Kidney (tissue), 13 donors: ENCODE measurements at regions not wholly inside any gene's neighbourhood (a gene's known extent, or its start where the extent isn't known, plus 50 kb on each side); places are given as distances from the start of the nearest gene placed in this dataset.
"Not testable (repeated sequence)": the region's sequence is repeated elsewhere in the genome, so short reads cannot be mapped to it uniquely, and the experiment has no call there.

ENCODE experiments used
- DNase-seq, 5 donors: peaks; one replicate each; pipeline ENCODE4 v3.0.0-alpha.2; 2013 to 2020
- FAIRE-seq: peaks from 2 replicates; lab custom pipeline; 2012; peaks lifted over from hg19 to GRCh38; lab: Jason Lieb, UNC
- H3K27ac ChIP-seq, 2 donors: one replicate each; pipeline ENCODE4 v1.7.0; 2013; ENCODE audit warnings: low read depth in 2 of 2, low read length in 2 of 2, inconsistent platforms in 1 of 2
- H3K27me3 ChIP-seq: one replicate; pipeline ENCODE4 v1.7.1; 2013; ENCODE audit warnings: low read length, inconsistent platforms; ENCODE audit not compliant: control insufficient read depth, insufficient read depth
- H3K36me3 ChIP-seq, 3 donors: one replicate each; pipeline versions ENCODE4 v1.7.0 to v1.7.1; 2013; ENCODE audit warnings: low read length in 3 of 3, control low read depth in 1 of 3, inconsistent platforms in 1 of 3; ENCODE audit not compliant: insufficient read depth in 3 of 3, control insufficient read depth in 2 of 3
- H3K4me1 ChIP-seq, 3 donors: one replicate each; pipeline versions ENCODE4 v1.7.0 to v1.7.1; 2013; ENCODE audit warnings: low read length in 3 of 3, inconsistent platforms in 1 of 3, low read depth in 1 of 3; ENCODE audit not compliant: control insufficient read depth in 2 of 3, insufficient read depth in 2 of 3
- H3K4me3 ChIP-seq, 3 donors: one replicate each; pipeline versions ENCODE4 v1.7.0 to v1.8.1; 2013; ENCODE audit warnings: low read length in 3 of 3, control low read depth in 1 of 3, inconsistent platforms in 1 of 3
- H3K9ac ChIP-seq, 3 donors: one replicate each; pipeline versions ENCODE4 v1.7.0 to v1.7.1; 2013; ENCODE audit warnings: low read length in 3 of 3, control low read depth in 1 of 3, inconsistent platforms in 1 of 3
- H3K9me3 ChIP-seq, 3 donors: one replicate each; pipeline versions ENCODE4 v1.7.0 to v1.7.1; 2013; ENCODE audit warnings: low read length in 3 of 3, control low read depth in 1 of 3, inconsistent platforms in 1 of 3; ENCODE audit not compliant: control insufficient read depth in 2 of 3, insufficient read depth in 1 of 3
- CTCF ChIP-seq: IDR thresholded peaks from 3 replicates; pipeline ENCODE4 v1.5.1; 2012; ENCODE audit warnings: mild to moderate bottlenecking, moderate library complexity, borderline replicate concordance; ENCODE audit not compliant: insufficient read depth; ENCODE audit errors: extremely low read depth
- intact Hi-C: fragments of 100-400 bp; cut with DNase I; formaldehyde crosslinking; loops from one replicate; pipeline ENCODE4 v1.11.1; 2022
- donor health status: control.
- donor health status: control.
- donor health status: control.
- donor health status: control.
- donor health status: control.
- donor health status: DM: yes; HTN: yes; CAD: no.
- donor health status: Normal renal cell carcinoma (clear cell type).

DNA sequence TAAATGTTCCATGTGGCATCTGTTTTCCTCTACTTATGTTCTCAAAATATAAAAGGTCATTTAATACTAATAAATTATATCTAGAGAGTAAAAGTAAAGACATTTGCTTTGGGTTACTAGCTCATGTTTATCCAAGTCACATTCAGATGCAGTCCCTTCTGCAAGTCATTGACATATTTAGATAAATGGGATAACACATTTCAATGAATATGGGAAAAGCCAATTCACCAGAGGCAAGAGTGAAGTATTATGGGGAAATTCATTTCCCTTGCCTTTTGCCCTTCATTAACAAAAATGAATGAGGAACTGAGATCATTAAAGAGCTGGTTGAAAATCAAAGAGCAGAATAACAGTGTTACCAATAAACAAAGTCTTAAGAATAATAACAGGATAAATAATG lies 306.2 kb upstream of the FSTL5 start:
- intact Hi-C loops = no loop called here
- H3K4me3 ChIP-seq = no peak overlapping the region
- no peak overlapping the region for H3K27ac ChIP-seq
- H3K4me1 ChIP-seq = no peaks in the 10 kb centered on the region
- no peak overlapping the region for H3K9ac ChIP-seq
- H3K9me3 ChIP-seq = no peaks in the 10 kb centered on the region
- FAIRE-seq (no peak), DNase-seq (peak in 2 of 5 donors; percentile 6 to 33)
- H3K36me3 ChIP-seq = no peaks in the 10 kb centered on the region
- no peak for TF ChIP-seq CTCF
- no peaks in the 10 kb centered on the region for H3K27me3 ChIP-seq

- H3K9ac ChIP-seq, FAIRE-seq, H3K4me3 ChIP-seq, H3K4me1 ChIP-seq, H3K9me3 ChIP-seq, H3K36me3 ChIP-seq, H3K27ac ChIP-seq, H3K27me3 ChIP-seq, DNase-seq, intact Hi-C loops: not testable (repeated sequence)
Observed at GRCh38 chr4:162465356-162465755, 301.6 kb upstream of the FSTL5 start.

- no peak overlapping the region for H3K27ac ChIP-seq
- H3K36me3 ChIP-seq = no peaks in the 10 kb centered on the region
- no peak overlapping the region for H3K9ac ChIP-seq
- no peaks in the 10 kb centered on the region for H3K9me3 ChIP-seq
- TF ChIP-seq CTCF = peak; percentile 8
- peak; percentile 86 for FAIRE-seq
- no peak overlapping the region for H3K4me3 ChIP-seq
- no peaks in the 10 kb centered on the region for H3K27me3 ChIP-seq
- intact Hi-C loops = no loop called here
- no peaks in the 10 kb centered on the region for H3K4me1 ChIP-seq
- peak in 2 of 5 donors; percentile 10 to 31 for DNase-seq
Observed at GRCh38 chr4:162461952-162462351, 298.2 kb upstream of the FSTL5 start.

GRCh38 chr4:162458051-162458450 lies 294.3 kb upstream of the FSTL5 start:
- no peaks in the 10 kb centered on the region for H3K27me3 ChIP-seq
- no peaks in the 10 kb centered on the region for H3K36me3 ChIP-seq
- TF ChIP-seq CTCF = no peak
- no peaks in the 10 kb centered on the region for H3K4me1 ChIP-seq
- DNase-seq (no peak), FAIRE-seq (no peak)
- H3K4me3 ChIP-seq = no peak overlapping the region
- H3K9me3 ChIP-seq = no peaks in the 10 kb centered on the region
- H3K27ac ChIP-seq = no peak overlapping the region
- no peak overlapping the region for H3K9ac ChIP-seq
- intact Hi-C loops = no loop called here
